SK-N-DZ (cell line): ENCODE measurements at regions not wholly inside any gene's neighbourhood (a gene's known extent, or its start where the extent isn't known, plus 50 kb on each side); places are given as distances from the start of the nearest gene placed in this dataset.

Experiments
- DNase-seq: peaks from one replicate; pipeline ENCODE4 v3.0.0-alpha.2; 2015; ENCODE audit warnings: low spot score

GRCh38 chr3:16808393-16809107, 76.2 kb upstream of the PLCL2 start:
- DNase-seq, result no peak

GRCh38 chr3:16809482-16809881, 75.3 kb upstream of the PLCL2 start:
- DNase-seq, result no peak

GRCh38 chr3:16809993-16810392, 74.8 kb upstream of the PLCL2 start:
- no peak for DNase-seq

- DNase-seq, result no peak
Observed at GRCh38 chr3:16810593-16811367, 74.0 kb upstream of the PLCL2 start.

- DNase-seq, result no peak
Observed at GRCh38 chr3:16811950-16812349, 72.8 kb upstream of the PLCL2 start.

- no peak for DNase-seq
Observed at GRCh38 chr3:16813336-16813735, 71.4 kb upstream of the PLCL2 start.

GRCh38 chr3:16816048-16816780, 68.5 kb upstream of the PLCL2 start:
- no peak for DNase-seq

GRCh38 chr3:16817197-16817596, 67.6 kb upstream of the PLCL2 start:
- DNase-seq, result no peak

- DNase-seq, result no peak
Observed at GRCh38 chr3:16818194-16818593, 66.6 kb upstream of the PLCL2 start.

GRCh38 chr3:16818945-16819344, 65.8 kb upstream of the PLCL2 start:
- no peak for DNase-seq

GRCh38 chr3:16820485-16820884, 64.3 kb upstream of the PLCL2 start:
- DNase-seq, result no peak

- DNase-seq, result no peak
Observed at GRCh38 chr3:16821053-16821452, 63.7 kb upstream of the PLCL2 start.

- no peak for DNase-seq
Observed at GRCh38 chr3:16824081-16824696, 60.6 kb upstream of the PLCL2 start.

- no peak for DNase-seq
Observed at GRCh38 chr3:16825617-16826204, 59.0 kb upstream of the PLCL2 start.

- peak; percentile 25 for DNase-seq
Observed at GRCh38 chr3:16828815-16829214, 55.9 kb upstream of the PLCL2 start.

GRCh38 chr3:16831846-16832245, 52.9 kb upstream of the PLCL2 start:
- no peak for DNase-seq

GRCh38 chr3:16834214-16834613, 50.5 kb upstream of the PLCL2 start:
- no peak for DNase-seq

GRCh38 chr3:16834753-16835152, 50.0 kb upstream of the PLCL2 start:
- DNase-seq, result no peak
